ENCODE measurements at regions not wholly inside any gene's neighbourhood (a gene's known extent, or its start where the extent isn't known, plus 50 kb on each side); places are given as distances from the start of the nearest gene placed in this dataset.

- no peak for TF ChIP-seq ZBTB40 (IDR thresholded peaks at IDR 0.05)
- no peak for TF ChIP-seq ZBTB40 (CRISPR knock-in tag; IDR thresholded peaks at IDR 0.05)
- TF ChIP-seq NCOR1 (IDR thresholded peaks at IDR 0.05) = no peak
- TF ChIP-seq MYBL2 (IDR thresholded peaks at IDR 0.05; ENCODE audit: low read depth) = no peak
- no peak for TF ChIP-seq MYBL2 (CRISPR knock-in tag; IDR thresholded peaks at IDR 0.05; ENCODE audit: borderline replicate concordance)
Observed at GRCh38 chr17:69769050-69769449, 306.0 kb upstream of the KCNJ16 start (continued).

All from K562 (cell line).